Sigmoid colon (tissue), 6 donors: ENCODE measurements at regions not wholly inside any gene's neighbourhood (a gene's known extent, or its start where the extent isn't known, plus 50 kb on each side); places are given as distances from the start of the nearest gene placed in this dataset.

Experiments used
- DNase-seq: peaks from one replicate; pipeline ENCODE4 v3.0.0-alpha.2; 2019
- H3K27ac ChIP-seq, 4 donors: fragments of 200-600 bp; sonication (generic); one replicate each; pipeline ENCODE4 v1.5.1; 2016 to 2019; ENCODE audit warnings: mild to moderate bottlenecking in 1 of 4
- H3K27me3 ChIP-seq, 3 donors: fragments of 200-600 bp; sonication (generic); one replicate each; pipeline ENCODE4 v1.5.1; 2019; ENCODE audit warnings: mild to moderate bottlenecking in 1 of 3
- H3K36me3 ChIP-seq, 4 donors: fragments of 200-600 bp; sonication (generic); one replicate each; pipeline ENCODE4 v1.5.1; 2016 to 2019
- H3K4me1 ChIP-seq, 4 donors: fragments of 200-600 bp; sonication (generic); one replicate each; pipeline ENCODE4 v1.5.1; 2017 to 2019
- H3K4me3 ChIP-seq, 4 donors: fragments of 200-600 bp; sonication (generic); one replicate each; pipeline ENCODE4 v1.5.1; 2017 to 2019; ENCODE audit warnings: mild to moderate bottlenecking in 2 of 4, moderate library complexity in 1 of 4
- H3K9me3 ChIP-seq, 4 donors: fragments of 200-600 bp in 3 of 4; sonication (generic) in 3 of 4; one replicate each; pipeline versions ENCODE4 v1.5.1 to v1.6.1; 2013 to 2019
- CTCF ChIP-seq, 4 experiments: fragments of 450-650 bp in 3 of 4; fragments of 200-600 bp in 1 of 4; IDR thresholded peaks; one replicate each; pipeline ENCODE4 v1.5.1; 2016 to 2019; ENCODE audit warnings: antibody characterized with exemption in 4 of 4, mild to moderate bottlenecking in 3 of 4, moderate library complexity in 2 of 4
- EP300 ChIP-seq, 4 donors: sonication (generic); formaldehyde crosslinking; IDR thresholded peaks; one replicate each; pipeline ENCODE4 v1.6.1; 2017; ENCODE audit warnings: antibody characterized with exemption in 4 of 4
- POLR2A ChIP-seq, 2 donors: fragments of 450-650 bp; IDR thresholded peaks; one replicate each; pipeline ENCODE4 v1.6.1; 2016; ENCODE audit warnings: antibody characterized with exemption in 2 of 2, mild to moderate bottlenecking in 2 of 2, moderate library complexity in 2 of 2
- POLR2AphosphoS5 ChIP-seq, 4 donors: sonication (generic); formaldehyde crosslinking; IDR thresholded peaks; one replicate each; pipeline ENCODE4 v1.6.1; 2017; ENCODE audit warnings: antibody characterized with exemption in 4 of 4
- WGBS, 2 donors: extraction: QIAGEN DNeasy Blood & Tissue Kit; methylation state at CpG; one replicate each; pipeline ENCODE4 v1.1.7; 2013; 5-methylcytosine and 5-hydroxymethylcytosine counted together
- intact Hi-C: fragments of 100-400 bp; cut with DNase I; formaldehyde crosslinking; loops from one replicate; pipeline ENCODE4 v1.15.1; 2023
- donor health status: healthy with polysubstance abuse.
- donor health status: healthy.

GRCh38 chr5:117803533-117803932 lies 1184.8 kb downstream of the DTWD2 start:
- Histone ChIP-seq H3K4me3 (no peak overlapping the region), H3K9me3 (no peaks in the 10 kb centered on the region), H3K36me3 (no peaks in the 10 kb centered on the region), H3K4me1 (no peaks in the 10 kb centered on the region), H3K27me3 (no peaks in the 10 kb centered on the region), H3K27ac (no peak overlapping the region)
- 55 to 63% methylated on average over 3 of the region's 3 CpGs for WGBS, 2 donors
- TF ChIP-seq POLR2AphosphoS5 (IDR thresholded peaks at IDR 0.05): no peak
- no peak for TF ChIP-seq POLR2A (IDR thresholded peaks at IDR 0.05)
- TF ChIP-seq CTCF (IDR thresholded peaks at IDR 0.05): no peak
- no peak for TF ChIP-seq EP300 (IDR thresholded peaks at IDR 0.05)
- intact Hi-C loops: no loop called here
- no peak for DNase-seq

GRCh38 chr5:117801583-117801982 lies 1186.8 kb downstream of the DTWD2 start:
- Histone ChIP-seq H3K9me3 (no peaks in the 10 kb centered on the region), H3K27ac (no peak overlapping the region), H3K4me3 (no peak overlapping the region), H3K4me1 (no peaks in the 10 kb centered on the region), H3K27me3 (no peaks in the 10 kb centered on the region), H3K36me3 (no peaks in the 10 kb centered on the region)
- 88 to 90% methylated on average over 4 of the region's 4 CpGs for WGBS, 2 donors
- intact Hi-C loops: no loop called here
- no peak for DNase-seq
- TF ChIP-seq EP300 (IDR thresholded peaks at IDR 0.05) (no peak), CTCF (IDR thresholded peaks at IDR 0.05) (no peak), POLR2AphosphoS5 (IDR thresholded peaks at IDR 0.05) (no peak), POLR2A (IDR thresholded peaks at IDR 0.05) (no peak)

GRCh38 chr5:117800261-117800660 lies 1188.1 kb downstream of the DTWD2 start:
- H3K4me1 ChIP-seq: no peaks in the 10 kb centered on the region
- H3K36me3 ChIP-seq: no peaks in the 10 kb centered on the region
- intact Hi-C loops: no loop called here
- H3K4me3 ChIP-seq: no peak overlapping the region
- H3K27me3 ChIP-seq: no peaks in the 10 kb centered on the region
- no peak overlapping the region for H3K27ac ChIP-seq
- no peak for DNase-seq
- H3K9me3 ChIP-seq: no peaks in the 10 kb centered on the region
- no peak for TF ChIP-seq POLR2AphosphoS5 (IDR thresholded peaks at IDR 0.05)
- no peak for TF ChIP-seq CTCF (IDR thresholded peaks at IDR 0.05)
- no peak for TF ChIP-seq EP300 (IDR thresholded peaks at IDR 0.05)
- TF ChIP-seq POLR2A (IDR thresholded peaks at IDR 0.05): no peak

GRCh38 chr5:117794847-117795246 lies 1193.5 kb downstream of the DTWD2 start:
- no peaks in the 10 kb centered on the region for H3K9me3 ChIP-seq
- H3K4me1 ChIP-seq: no peaks in the 10 kb centered on the region
- intact Hi-C loops: no loop called here
- no peaks in the 10 kb centered on the region for H3K36me3 ChIP-seq
- no peak overlapping the region for H3K4me3 ChIP-seq
- no peaks in the 10 kb centered on the region for H3K27me3 ChIP-seq
- WGBS, 2 donors: 90 to 91% methylated on average over 3 of the region's 3 CpGs
- H3K27ac ChIP-seq: no peak overlapping the region
- DNase-seq: no peak
- no peak for TF ChIP-seq CTCF (IDR thresholded peaks at IDR 0.05)

- intact Hi-C loops: no loop called here
- H3K4me1 ChIP-seq: no peaks in the 10 kb centered on the region
- no peaks in the 10 kb centered on the region for H3K36me3 ChIP-seq
- no peak for TF ChIP-seq CTCF (IDR thresholded peaks at IDR 0.05)
- no peak for TF ChIP-seq POLR2AphosphoS5 (IDR thresholded peaks at IDR 0.05)
- no peak for TF ChIP-seq EP300 (IDR thresholded peaks at IDR 0.05)
- no peak for TF ChIP-seq POLR2A (IDR thresholded peaks at IDR 0.05)
- no peak overlapping the region for H3K27ac ChIP-seq
- no peaks in the 10 kb centered on the region for H3K9me3 ChIP-seq
- DNase-seq: no peak
- no peak overlapping the region for H3K4me3 ChIP-seq
- no peaks in the 10 kb centered on the region for H3K27me3 ChIP-seq
- 77 to 80% methylated on average over 5 of the region's 5 CpGs for WGBS, 2 donors
Measured at GRCh38 chr5:117793963-117794362, 1194.4 kb downstream of the DTWD2 start.
